CD4-positive, CD25-positive, alpha-beta regulatory T cell (primary cell): ENCODE measurements at regions not wholly inside any gene's neighbourhood (a gene's known extent, or its start where the extent isn't known, plus 50 kb on each side); places are given as distances from the start of the nearest gene placed in this dataset.

Source experiments
- ATAC-seq, 2 donors: fragments of 150-1000 bp; cut with Tn5 transposase; one replicate each; pipeline ENCODE4 v1.10.0; 2021; ENCODE audit warnings: low read depth in 2 of 2, moderate number of reproducible peaks in 2 of 2, moderate library complexity in 1 of 2
- DNase-seq, 3 donors: peaks; one replicate each; pipeline versions ENCODE4 v3.0.0 to v3.0.0-alpha.2; 2012 to 2022; ENCODE audit warnings: mixed read lengths in 1 of 3
- H3K27ac ChIP-seq: one replicate; pipeline ENCODE4 v1.7.0; 2013; ENCODE audit warnings: mild to moderate bottlenecking, low read length; ENCODE audit not compliant: insufficient read depth, poor library complexity, severe bottlenecking
- H3K27me3 ChIP-seq: one replicate; pipeline ENCODE4 v1.7.0; 2013; ENCODE audit warnings: low read length; ENCODE audit not compliant: control insufficient read depth, insufficient read depth
- H3K36me3 ChIP-seq: one replicate; pipeline ENCODE4 v1.7.0; 2013; ENCODE audit warnings: mild to moderate bottlenecking, low read length, moderate library complexity; ENCODE audit not compliant: control insufficient read depth, insufficient read depth
- H3K4me1 ChIP-seq: 2 replicates; pipeline ENCODE4 v1.7.0; 2013; ENCODE audit warnings: mild to moderate bottlenecking, low read length; ENCODE audit not compliant: insufficient read depth, control insufficient read depth, poor library complexity, severe bottlenecking
- H3K4me3 ChIP-seq: one replicate; pipeline ENCODE4 v1.7.0; 2013; ENCODE audit warnings: low read depth, mild to moderate bottlenecking, low read length, moderate library complexity
- H3K9me3 ChIP-seq, 2 experiments: 1 replicate in 1 of 2; 2 replicates in 1 of 2; pipeline ENCODE4 v1.7.0; 2013; ENCODE audit warnings: low read length in 2 of 2, mild to moderate bottlenecking in 1 of 2, moderate library complexity in 1 of 2; ENCODE audit not compliant: control insufficient read depth in 2 of 2
- H3K27ac Mint-ChIP-seq, 3 donors: one replicate each; pipeline ENCODE4 v1.8.0; 2020 to 2022; ENCODE audit warnings: mild to moderate bottlenecking in 3 of 3, mixed read lengths in 3 of 3, moderate library complexity in 2 of 3
- H3K27me3 Mint-ChIP-seq: one replicate; pipeline ENCODE4 v1.8.0; 2022; ENCODE audit warnings: mild to moderate bottlenecking, mixed read lengths
- H3K36me3 Mint-ChIP-seq: one replicate; pipeline ENCODE4 v1.8.0; 2020; ENCODE audit warnings: mixed read lengths
- H3K4me1 Mint-ChIP-seq, 4 donors: one replicate each; pipeline ENCODE4 v1.8.0; 2020 to 2022; ENCODE audit warnings: mixed read lengths in 4 of 4, mild to moderate bottlenecking in 1 of 4
- H3K4me3 Mint-ChIP-seq, 4 donors: one replicate each; pipeline ENCODE4 v1.8.0; 2020 to 2022; ENCODE audit warnings: mild to moderate bottlenecking in 4 of 4, mixed read lengths in 4 of 4, moderate library complexity in 3 of 4
- H3K9me3 Mint-ChIP-seq, 7 donors: one replicate each; pipeline ENCODE4 v1.8.0; 2020 to 2022; ENCODE audit warnings: mixed read lengths in 7 of 7, mild to moderate bottlenecking in 3 of 7, moderate library complexity in 2 of 7

- Mint-ChIP-seq H3K4me1 (no peaks in the 10 kb centered on the region), H3K27ac (no peak overlapping the region), H3K36me3 (no peaks in the 10 kb centered on the region), H3K27me3 (no peaks in the 10 kb centered on the region), H3K9me3 (peaks cover 0 to 10% (median 2%) of the 10 kb centered on the region in 7 donors), H3K4me3 (no peak overlapping the region)
- DNase-seq: no peak
- Histone ChIP-seq H3K4me1 (no peaks in the 10 kb centered on the region), H3K27ac (no peak overlapping the region), H3K9me3 (no peaks in the 10 kb centered on the region), H3K36me3 (no peaks in the 10 kb centered on the region), H3K4me3 (no peak overlapping the region), H3K27me3 (no peaks in the 10 kb centered on the region)
- no peak for ATAC-seq
These were observed 557.9 kb upstream of the ARX start for GRCh38 chrX:25573631-25574030.

- H3K36me3 ChIP-seq: no peaks in the 10 kb centered on the region
- no peaks in the 10 kb centered on the region for H3K27me3 ChIP-seq
- H3K27ac ChIP-seq: no peak overlapping the region
- H3K4me3 ChIP-seq: no peak overlapping the region
- no peaks in the 10 kb centered on the region for H3K4me1 ChIP-seq
- H3K4me3 Mint-ChIP-seq: no peak overlapping the region
- H3K27me3 Mint-ChIP-seq: no peaks in the 10 kb centered on the region
- H3K9me3 Mint-ChIP-seq: peaks cover 0 to 4% (median under 1%) of the 10 kb centered on the region in 7 donors
- DNase-seq: no peak
- no peaks in the 10 kb centered on the region for H3K4me1 Mint-ChIP-seq
- no peaks in the 10 kb centered on the region for H3K36me3 Mint-ChIP-seq
- ATAC-seq: no peak
- no peaks in the 10 kb centered on the region for H3K9me3 ChIP-seq
- no peak overlapping the region for H3K27ac Mint-ChIP-seq
These were observed 541.2 kb upstream of the MAGEB18 start for GRCh38 chrX:25596921-25597320.

- H3K36me3 ChIP-seq: no peaks in the 10 kb centered on the region
- Mint-ChIP-seq H3K4me1 (no peaks in the 10 kb centered on the region), H3K36me3 (no peaks in the 10 kb centered on the region), H3K27ac (no peak overlapping the region), H3K27me3 (no peaks in the 10 kb centered on the region), H3K9me3 (peaks cover 0 to 8% (median 2%) of the 10 kb centered on the region in 7 donors), H3K4me3 (no peak overlapping the region)
- no peaks in the 10 kb centered on the region for H3K4me1 ChIP-seq
- no peak overlapping the region for H3K4me3 ChIP-seq
- H3K9me3 ChIP-seq: no peaks in the 10 kb centered on the region
- H3K27ac ChIP-seq: no peak overlapping the region
- H3K27me3 ChIP-seq: no peaks in the 10 kb centered on the region
- DNase-seq: no peak
- no peak for ATAC-seq
These were observed 540.6 kb upstream of the MAGEB18 start for GRCh38 chrX:25597551-25597950.

DNA sequence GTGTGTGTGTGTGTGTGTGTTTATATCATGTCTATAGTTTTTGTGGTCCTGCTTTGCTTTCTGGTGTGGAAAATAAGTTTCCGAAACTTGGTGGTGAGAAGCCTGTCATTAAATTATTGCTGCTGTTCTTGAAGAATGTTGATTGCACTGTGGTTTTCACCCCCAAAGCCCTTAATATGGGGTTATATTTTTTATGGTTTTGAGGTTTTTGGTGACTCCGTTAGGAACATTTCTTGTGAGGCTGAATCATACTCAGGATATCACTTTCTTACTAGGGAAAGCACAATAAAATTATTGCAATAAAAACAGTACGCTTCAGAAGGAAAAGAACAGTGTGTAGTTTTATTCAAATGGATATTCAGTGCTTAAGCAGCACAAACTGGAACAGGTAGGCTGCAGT is 539.1 kb upstream of the MAGEB18 start:
- DNase-seq (no peak), ATAC-seq (no peak)
- Mint-ChIP-seq H3K9me3 (peaks cover 0 to 10% (median 2%) of the 10 kb centered on the region in 7 donors), H3K36me3 (no peaks in the 10 kb centered on the region), H3K27me3 (no peaks in the 10 kb centered on the region), H3K27ac (peak overlapping the region in 1 of 3 donors; percentile 20), H3K4me3 (no peak overlapping the region), H3K4me1 (no peaks in the 10 kb centered on the region)
- H3K9me3 ChIP-seq: no peaks in the 10 kb centered on the region
- H3K27me3 ChIP-seq: no peaks in the 10 kb centered on the region
- no peaks in the 10 kb centered on the region for H3K4me1 ChIP-seq
- H3K4me3 ChIP-seq: no peak overlapping the region
- no peak overlapping the region for H3K27ac ChIP-seq
- no peaks in the 10 kb centered on the region for H3K36me3 ChIP-seq

DNA sequence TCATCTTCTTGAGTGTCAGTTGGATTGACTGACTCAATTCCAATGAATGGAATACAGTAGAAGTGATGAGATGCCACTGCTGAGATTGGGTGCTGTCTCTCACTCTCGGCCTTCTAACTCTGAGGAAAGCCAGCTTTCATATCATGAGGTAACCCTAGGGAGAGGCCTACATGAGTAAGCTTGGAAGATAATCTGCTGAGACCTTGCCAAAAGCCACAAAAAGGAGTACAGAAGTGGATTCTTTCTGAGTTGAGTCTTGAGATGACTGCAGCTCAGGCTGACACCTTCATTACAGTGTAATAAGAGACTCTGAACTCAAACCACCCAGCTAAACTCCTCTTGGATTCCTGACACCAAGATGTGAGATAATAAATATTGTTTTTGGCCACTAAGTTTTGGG is 537.4 kb upstream of the MAGEB18 start:
- Histone ChIP-seq H3K27ac (no peak overlapping the region), H3K4me1 (no peaks in the 10 kb centered on the region), H3K9me3 (no peaks in the 10 kb centered on the region), H3K36me3 (no peaks in the 10 kb centered on the region), H3K27me3 (no peaks in the 10 kb centered on the region), H3K4me3 (no peak overlapping the region)
- no peaks in the 10 kb centered on the region for H3K36me3 Mint-ChIP-seq
- no peaks in the 10 kb centered on the region for H3K27me3 Mint-ChIP-seq
- no peak overlapping the region for H3K4me3 Mint-ChIP-seq
- peaks cover 0 to 7% (median 3%) of the 10 kb centered on the region in 7 donors for H3K9me3 Mint-ChIP-seq
- DNase-seq (no peak), ATAC-seq (no peak)
- no peaks in the 10 kb centered on the region for H3K4me1 Mint-ChIP-seq
- H3K27ac Mint-ChIP-seq: no peak overlapping the region

DNA sequence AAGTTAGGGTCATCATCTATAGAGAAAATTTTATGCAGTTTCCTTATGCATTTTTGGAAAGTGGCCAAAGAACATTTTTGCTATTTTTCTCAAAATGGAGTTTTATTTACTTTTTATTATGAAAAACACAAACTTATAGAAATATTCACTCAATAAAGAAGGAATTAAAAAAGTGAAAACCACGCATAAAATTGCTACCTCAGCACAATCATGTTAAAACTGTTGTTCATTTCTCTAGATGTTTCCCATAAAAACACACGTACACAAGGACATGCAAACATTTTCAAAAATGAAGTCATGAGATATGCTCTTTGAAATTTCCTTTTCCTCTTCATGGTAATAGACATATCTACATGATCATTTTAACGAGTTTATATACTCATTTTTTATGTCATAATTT is 536.8 kb upstream of the MAGEB18 start:
- no peak for ATAC-seq
- no peak overlapping the region for H3K27ac ChIP-seq
- Mint-ChIP-seq H3K9me3 (peaks cover 0 to 7% (median 3%) of the 10 kb centered on the region in 7 donors), H3K4me3 (no peak overlapping the region), H3K36me3 (no peaks in the 10 kb centered on the region), H3K27me3 (no peaks in the 10 kb centered on the region), H3K27ac (no peak overlapping the region), H3K4me1 (no peaks in the 10 kb centered on the region)
- no peaks in the 10 kb centered on the region for H3K4me1 ChIP-seq
- H3K36me3 ChIP-seq: no peaks in the 10 kb centered on the region
- H3K9me3 ChIP-seq: no peaks in the 10 kb centered on the region
- no peak for DNase-seq
- no peak overlapping the region for H3K4me3 ChIP-seq
- H3K27me3 ChIP-seq: no peaks in the 10 kb centered on the region

DNA sequence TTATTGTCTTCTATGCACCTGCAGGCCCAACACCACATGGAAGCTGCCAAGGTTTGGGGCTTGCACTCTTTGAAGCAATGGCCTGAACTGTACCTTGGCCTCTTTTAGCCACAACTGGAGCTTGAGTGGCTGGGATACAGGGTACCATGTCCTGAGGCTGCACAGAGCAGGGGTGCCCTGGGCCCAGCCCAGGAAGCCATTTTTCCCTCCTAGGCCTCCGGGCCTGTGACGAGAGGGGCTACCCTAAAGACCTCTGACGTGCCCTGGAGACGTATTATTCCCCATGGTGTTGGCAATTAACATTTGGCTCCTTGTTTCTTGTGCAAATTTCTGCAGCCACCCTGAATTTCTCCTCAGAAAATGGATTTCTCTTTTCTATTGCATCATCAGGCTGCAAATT is 519.9 kb upstream of the MAGEB18 start:
- H3K36me3 ChIP-seq: no peaks in the 10 kb centered on the region
- H3K4me1 Mint-ChIP-seq: no peaks in the 10 kb centered on the region
- H3K4me3 ChIP-seq: no peak overlapping the region
- no peaks in the 10 kb centered on the region for H3K27me3 Mint-ChIP-seq
- H3K4me1 ChIP-seq: no peaks in the 10 kb centered on the region
- ATAC-seq (no peak), DNase-seq (no peak)
- no peaks in the 10 kb centered on the region for H3K36me3 Mint-ChIP-seq
- no peak overlapping the region for H3K27ac Mint-ChIP-seq
- H3K27me3 ChIP-seq: no peaks in the 10 kb centered on the region
- H3K4me3 Mint-ChIP-seq: no peak overlapping the region
- H3K9me3 ChIP-seq: no peaks in the 10 kb centered on the region
- H3K27ac ChIP-seq: no peak overlapping the region
- H3K9me3 Mint-ChIP-seq: peaks cover 0 to 5% (median 0%) of the 10 kb centered on the region in 7 donors

- Histone ChIP-seq H3K9me3 (no peaks in the 10 kb centered on the region), H3K36me3 (no peaks in the 10 kb centered on the region), H3K4me3 (no peak overlapping the region), H3K4me1 (no peaks in the 10 kb centered on the region), H3K27ac (no peak overlapping the region), H3K27me3 (no peaks in the 10 kb centered on the region)
- H3K9me3 Mint-ChIP-seq: peaks cover 0 to 10% (median 0%) of the 10 kb centered on the region in 7 donors
- H3K27me3 Mint-ChIP-seq: no peaks in the 10 kb centered on the region
- no peak overlapping the region for H3K27ac Mint-ChIP-seq
- no peak overlapping the region for H3K4me3 Mint-ChIP-seq
- H3K36me3 Mint-ChIP-seq: no peaks in the 10 kb centered on the region
- H3K4me1 Mint-ChIP-seq: no peaks in the 10 kb centered on the region
- DNase-seq (no peak), ATAC-seq (no peak)
These were observed 497.9 kb upstream of the MAGEB18 start for GRCh38 chrX:25640276-25640675.
